ENCODE measurements at regions not wholly inside any gene's neighbourhood (a gene's known extent, or its start where the extent isn't known, plus 50 kb on each side); places are given as distances from the start of the nearest gene placed in this dataset.

DNA sequence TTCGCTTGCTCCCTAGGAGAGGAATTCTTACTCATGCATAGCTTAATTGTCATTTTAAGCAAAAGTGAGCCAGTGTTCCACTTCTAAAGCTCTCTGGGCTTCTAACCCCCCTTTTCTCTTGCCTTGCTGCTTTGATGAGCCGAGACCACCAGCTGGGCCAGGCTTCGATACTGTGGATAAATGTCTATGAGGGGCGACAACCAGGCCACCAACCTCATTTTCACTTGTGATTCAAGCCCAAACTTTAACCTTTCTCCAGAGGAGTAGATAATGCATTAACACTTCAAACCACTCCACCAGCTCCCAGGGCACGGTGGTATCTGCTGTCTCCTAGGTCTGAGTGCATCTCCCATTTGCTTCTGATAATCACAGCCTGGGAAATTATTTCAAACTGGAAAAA lies 205.6 kb downstream of the PSAT1 start:
- no peak for DNase-seq (ENCODE audit: low read depth)

DNA sequence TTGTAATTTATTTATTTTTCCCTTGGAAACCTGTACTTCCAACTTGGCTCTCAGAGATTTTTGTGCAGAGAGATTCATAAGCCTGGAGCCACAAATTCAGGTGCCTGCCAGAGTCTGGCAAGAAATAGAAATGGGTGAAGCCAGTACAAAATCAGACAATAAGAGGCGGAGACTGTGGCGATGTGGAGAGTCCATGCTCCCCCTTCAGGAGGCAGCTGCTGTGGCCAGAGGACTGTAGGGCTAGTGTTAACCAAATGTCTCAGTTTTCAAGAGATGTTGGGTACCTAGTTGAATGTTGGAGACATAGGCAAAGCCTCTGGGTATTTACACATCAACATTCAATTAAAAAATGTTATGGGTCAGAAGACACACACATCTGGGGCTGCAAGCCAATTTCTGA lies 208.6 kb downstream of the PSAT1 start:
- no peak for DNase-seq (ENCODE audit: low read depth)

DNA sequence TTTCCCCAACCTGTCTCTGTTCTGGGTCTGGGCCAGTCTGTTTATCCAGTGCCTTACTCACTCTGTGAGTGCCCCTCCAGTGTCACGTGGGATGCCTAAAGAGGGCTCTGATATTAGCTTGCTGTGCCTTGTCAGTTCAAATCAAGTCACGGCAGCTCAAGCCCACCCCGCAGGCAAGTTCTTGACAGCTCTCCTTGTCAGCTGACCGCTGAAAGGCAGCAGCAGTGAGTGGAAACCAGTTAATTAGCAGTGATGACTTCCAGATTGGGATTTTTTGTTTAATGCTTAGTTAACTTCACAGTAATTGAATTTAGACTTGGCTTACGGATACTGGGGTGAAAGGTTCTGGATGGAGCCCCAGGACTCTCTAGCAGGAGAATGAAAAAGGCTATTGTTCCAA lies 210.1 kb downstream of the PSAT1 start:
- DNase-seq (ENCODE audit: low read depth) = no peak

DNA sequence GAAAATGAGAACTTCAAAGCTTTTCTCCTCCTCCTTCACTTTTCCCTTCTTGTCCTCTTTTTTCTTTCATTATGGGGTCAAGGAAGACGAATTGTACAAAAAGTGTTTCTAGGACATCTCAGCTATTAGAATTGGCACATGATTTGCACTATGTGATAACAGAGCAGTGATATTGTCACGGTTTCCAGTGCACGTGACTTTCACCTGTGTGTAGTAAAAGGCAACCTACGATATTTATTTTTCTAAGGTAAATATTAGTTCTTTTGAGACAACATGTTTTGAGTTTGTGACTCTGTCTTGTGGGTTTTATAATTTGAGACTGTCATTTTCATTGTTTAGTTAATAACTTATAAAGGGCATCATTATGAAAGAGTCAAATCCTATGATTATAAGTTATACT lies 213.1 kb downstream of the PSAT1 start:
- DNase-seq (ENCODE audit: low read depth) = no peak

DNA sequence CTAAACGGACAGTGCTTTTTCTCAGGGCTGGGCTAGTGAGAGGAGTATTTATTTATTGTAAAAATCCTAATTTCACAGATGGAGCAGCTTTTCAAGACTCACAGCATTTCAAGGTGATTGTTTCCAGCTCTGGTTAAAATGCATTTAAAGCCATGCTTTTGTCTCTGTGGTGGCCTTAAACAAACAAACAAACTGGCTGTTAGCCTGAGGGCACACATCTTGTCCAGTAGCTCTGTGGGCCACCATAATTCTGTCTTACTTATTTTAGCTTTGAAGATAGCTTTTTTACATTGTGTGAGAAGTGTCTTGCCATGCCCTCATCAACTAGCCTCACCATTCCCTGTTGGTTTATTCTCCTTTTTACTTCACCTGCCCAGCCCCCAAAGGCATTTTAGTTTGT lies 218.2 kb downstream of the PSAT1 start:
- peak; percentile 7 for DNase-seq (ENCODE audit: low read depth)

DNA sequence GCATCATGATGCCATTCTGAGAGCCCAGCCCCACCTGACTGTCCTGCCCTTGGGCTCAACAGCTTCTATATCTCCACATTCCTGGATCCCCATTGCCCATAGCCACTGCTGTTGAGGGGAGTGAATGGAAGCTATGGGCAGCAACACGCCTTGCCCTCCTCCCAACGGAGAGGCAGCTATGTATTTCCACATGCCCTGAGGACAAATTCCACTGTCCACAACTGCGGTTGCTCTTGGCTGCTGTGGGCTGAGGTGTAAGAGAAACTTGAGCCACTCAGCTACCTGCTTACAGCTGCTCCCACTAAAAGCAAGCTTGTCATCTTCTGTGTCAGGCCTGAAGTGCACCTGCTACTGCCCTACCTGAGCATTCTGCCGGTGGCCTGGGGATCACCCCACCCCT lies 222.9 kb downstream of the PSAT1 start:
- peak; percentile 10 for DNase-seq (ENCODE audit: low read depth)

DNA sequence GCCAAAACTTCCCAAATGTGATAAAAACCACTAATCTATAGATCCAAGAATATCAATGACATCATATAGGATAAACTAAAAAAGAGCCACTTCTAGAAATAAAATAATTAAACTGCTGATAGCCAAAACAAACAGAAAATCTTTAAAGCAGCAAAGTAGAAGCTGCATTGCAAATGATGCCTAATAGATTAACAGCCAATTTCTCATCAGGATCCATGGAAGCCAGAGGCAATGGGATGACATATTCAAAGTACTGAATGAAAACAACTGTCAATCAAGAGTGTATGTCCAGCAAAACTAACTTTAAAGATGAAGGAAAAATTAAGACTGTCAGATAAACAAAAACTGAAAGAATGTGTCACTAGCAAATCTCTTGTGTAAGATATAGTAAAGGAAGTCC lies 224.8 kb downstream of the PSAT1 start:
- DNase-seq (ENCODE audit: low read depth) = no peak

DNA sequence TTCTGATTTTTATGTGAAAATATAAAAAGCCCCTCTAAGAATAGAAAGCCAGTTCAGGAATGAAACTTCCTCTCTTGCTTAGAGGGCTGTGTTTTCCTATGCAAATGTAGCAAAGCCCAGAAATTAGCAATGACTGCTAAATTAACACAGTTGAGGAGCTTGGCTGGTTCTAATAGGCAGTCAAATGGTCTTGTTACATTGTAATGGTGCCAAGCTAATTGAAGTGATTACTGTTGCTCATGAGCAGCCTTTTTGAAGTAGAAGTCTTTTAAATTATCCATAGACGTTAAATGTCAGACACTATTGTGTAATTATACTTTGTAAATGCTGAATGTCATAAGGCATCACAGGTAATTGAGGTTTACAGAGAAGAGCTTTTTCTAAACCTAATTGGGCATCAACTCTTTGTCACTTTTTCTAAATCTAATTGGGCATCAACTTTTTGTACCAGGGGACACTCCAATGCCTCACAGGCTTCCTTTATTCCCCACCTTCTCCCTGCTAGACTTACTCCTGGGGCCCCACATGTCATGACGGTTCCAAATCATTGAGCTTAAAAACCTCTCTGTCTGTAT lies 229.1 kb downstream of the PSAT1 start:
- no peak for DNase-seq (ENCODE audit: low read depth)

DNA sequence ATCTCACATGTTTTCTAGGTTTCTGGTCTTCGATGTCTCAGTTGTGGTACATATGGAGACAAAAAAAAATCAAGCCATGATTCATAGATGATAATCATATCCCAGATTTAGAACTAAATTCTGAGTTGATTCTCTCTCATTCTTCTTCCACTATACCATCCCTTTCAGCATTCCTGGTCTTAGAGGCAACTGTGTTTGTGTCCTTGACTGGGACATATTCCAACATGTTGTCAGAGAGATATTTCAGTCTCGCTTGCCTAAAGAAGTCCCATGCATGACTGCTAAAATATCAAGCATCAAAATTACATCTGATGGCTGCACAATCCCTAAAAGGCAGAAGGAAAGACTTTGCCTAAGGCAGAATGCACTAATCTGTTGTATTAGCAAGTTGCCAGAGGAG lies 236.6 kb downstream of the PSAT1 start:
- DNase-seq (ENCODE audit: low read depth) = no peak

DNA sequence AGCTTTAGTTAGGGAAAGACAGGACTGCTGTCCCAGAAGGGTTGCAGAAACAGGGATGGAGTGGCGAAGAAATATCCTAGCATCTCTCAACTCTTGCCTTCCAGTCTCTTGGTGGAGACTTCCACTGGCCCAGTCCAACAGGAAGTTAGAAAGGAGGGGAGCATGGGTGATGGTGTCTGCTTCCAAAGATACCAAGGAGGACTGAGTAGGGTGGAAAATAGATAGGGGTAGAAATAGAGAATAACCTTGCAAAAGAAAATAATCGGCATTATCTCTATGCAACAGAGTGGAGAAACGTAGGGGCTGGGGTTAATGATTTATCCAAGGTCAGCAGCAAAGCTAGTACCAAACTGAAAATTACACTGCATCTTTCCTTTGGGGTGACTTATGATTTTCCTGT lies 242.3 kb downstream of the PSAT1 start:
- DNase-seq (ENCODE audit: low read depth) = no peak

DNA sequence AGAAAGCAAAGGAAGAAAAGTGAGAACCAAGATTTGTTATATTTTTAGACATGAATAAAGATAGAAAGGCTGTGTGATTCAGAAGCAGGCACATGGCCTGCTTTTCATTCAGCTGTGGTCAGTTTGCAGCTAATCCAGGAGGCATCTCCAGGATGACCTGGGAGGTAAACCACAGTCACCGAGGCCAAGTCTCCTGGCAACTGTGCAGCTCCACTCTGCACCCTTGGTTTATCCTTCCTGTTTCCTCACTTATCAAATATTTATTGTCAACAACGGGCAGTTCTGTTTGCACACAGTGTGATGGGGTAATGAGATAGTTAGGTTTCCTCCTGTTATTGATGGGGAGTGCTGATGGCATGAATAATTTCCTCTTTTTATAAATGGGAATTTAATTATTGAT lies 243.0 kb downstream of the PSAT1 start:
- DNase-seq (ENCODE audit: low read depth) = peak; percentile 90

DNA sequence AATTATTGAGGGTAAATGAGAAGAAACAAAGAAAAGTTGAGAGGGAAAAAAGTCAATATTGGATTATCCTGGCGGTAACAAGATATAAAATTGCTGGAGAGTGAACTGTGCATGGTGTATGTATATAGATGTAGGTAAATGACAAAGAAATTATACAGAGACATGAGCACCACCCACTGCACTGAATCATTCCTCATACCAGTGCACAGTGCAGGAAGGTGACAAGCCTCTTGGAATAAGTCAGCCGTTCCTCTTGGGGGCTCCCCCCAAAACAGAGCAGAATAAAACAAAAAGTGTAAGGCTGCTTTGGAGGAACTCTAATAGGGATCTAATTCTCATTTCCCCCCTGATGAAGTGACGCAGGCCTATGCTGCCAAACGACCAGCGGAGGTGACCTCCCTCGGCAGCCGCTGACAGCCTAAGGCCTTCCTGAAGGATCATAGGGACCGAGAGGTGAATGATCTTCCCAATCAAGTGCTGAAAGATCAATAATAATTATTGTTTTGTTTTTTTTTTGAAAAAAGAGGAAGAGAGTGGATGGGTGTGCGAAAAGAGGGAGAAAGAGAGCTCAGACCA lies 245.0 kb downstream of the PSAT1 start:
- DNase-seq (ENCODE audit: low read depth) = peak; percentile 31

DNA sequence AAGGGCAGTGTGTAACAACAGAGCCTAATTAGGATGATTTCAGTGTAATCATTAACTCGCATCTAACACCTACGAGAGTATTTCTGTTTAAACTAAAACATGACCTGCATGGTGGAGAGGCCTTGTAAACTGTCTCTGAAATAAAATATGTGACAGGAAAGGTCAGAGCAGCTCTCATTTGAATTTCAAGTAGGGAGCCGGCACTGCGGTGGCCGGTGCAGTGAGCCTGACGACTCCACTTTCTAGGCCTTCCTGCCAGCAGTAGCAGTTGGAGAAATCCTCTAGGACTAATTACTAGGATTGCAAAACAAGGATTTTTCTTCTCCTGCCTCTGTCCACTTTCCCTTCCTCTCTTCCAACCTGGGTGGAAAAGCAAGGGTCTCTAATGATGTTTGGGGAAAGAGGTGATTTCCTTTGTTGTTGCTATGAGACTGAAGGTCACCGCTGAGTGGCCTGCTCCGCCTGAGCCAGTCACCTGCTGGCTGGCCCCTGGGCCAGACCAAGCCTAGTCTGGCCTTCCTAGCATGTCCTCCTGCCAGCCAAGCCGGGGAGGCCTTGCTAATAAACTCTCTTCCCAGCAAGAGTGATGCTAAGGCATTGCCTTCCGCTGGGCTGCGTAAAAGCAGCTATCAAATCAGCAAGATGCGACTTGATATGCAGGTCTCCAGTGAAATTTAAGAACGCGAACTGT lies 245.7 kb downstream of the PSAT1 start:
- no peak for DNase-seq (ENCODE audit: low read depth)

DNA sequence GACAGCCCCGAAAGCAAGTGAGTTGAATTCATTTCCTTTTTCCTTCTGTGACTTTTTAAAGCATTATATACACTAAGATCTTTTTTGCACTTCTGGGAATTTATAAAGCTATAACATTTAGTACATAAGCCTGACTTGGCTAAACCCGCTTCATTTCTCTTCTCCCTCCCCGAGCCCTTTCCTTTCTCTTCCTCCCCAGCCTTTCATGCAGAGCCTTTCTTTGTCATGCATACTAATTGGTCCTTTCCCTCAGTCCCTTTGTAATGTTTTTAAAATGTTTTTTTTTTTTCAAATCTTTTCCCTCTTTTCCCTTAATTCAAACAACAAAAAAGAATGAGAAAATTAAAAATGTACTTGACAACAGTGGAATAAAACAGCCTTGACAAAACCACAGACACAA lies 246.4 kb downstream of the PSAT1 start:
- DNase-seq (ENCODE audit: low read depth) = no peak

DNA sequence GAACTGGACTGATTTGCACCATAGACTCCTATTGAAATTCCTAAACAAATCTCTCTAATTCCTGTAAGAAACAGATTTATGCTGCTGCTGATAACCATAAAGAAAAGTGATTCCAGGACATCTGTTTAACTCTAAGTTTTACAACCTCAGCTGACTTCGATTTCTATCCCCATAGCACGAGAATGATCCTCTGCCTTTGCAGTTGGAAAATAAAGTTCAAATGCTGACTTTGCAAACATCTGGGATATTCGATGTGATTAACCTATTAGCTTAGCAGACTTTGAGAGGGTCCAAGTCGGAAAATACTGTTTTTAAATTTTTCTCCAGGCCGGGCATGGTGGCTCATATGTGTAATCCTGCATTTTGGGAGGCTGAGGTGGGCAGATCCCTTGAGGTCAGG lies 247.3 kb downstream of the PSAT1 start:
- no peak for DNase-seq (ENCODE audit: low read depth)

DNA sequence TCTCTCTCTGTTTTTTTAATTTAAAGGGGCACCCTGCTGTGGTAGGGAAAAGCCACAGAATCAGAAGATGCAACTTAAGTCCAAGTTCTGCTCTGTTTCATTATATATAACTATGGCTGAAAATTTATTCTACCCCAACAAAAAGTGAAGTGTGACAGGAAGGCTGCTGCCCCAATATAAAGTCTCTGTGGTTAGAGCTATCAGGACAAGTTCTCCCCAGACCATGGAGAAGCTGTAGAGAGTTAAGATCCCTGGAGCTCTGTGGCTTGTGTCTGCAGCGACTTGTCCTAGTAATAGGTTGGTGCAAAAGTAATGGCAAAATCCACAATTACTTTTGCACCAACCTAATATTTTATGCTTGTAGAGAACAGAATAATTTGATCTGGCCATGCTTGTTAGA lies 250.9 kb downstream of the PSAT1 start:
- DNase-seq (ENCODE audit: low read depth) = no peak

DNA sequence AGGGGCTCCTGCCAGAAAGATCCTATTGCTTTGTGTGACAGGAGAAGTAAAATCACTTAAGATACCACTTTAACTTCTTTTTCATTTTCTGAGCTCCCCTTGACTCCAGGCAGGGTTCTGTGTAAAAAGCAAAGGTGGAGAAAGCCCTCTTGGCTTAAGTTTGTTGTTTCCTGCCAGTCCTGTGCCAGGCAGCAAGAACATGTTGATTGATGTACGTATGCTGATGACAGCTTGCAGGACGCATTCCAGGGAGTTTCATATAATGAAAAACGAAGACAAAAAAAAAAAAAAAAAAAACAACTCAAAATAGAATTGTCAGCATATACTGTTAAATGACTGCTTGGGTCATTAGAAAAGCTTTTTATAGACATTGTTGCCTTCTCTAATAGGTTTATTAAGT lies 251.7 kb downstream of the PSAT1 start:
- DNase-seq (ENCODE audit: low read depth) = no peak

DNA sequence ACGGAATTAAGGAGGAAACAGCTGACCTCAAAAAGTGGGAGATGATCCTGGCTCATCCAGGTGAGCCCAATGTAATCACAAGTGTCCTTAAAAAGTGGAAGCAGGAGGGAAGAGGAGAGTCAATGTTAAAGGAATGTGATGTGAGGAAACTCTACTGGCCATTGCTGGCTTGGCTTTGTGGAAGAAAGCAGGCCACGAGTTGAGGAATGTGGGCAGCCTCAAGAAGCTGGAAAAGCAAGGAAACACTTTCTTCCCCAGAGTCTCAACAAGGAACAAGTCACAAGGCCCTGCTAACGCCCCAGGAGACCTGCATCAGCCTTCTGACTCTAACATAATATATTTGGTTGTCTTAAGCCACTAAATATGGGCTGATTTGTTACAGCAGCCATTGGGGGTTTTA lies 252.8 kb downstream of the PSAT1 start:
- DNase-seq (ENCODE audit: low read depth) = no peak

DNA sequence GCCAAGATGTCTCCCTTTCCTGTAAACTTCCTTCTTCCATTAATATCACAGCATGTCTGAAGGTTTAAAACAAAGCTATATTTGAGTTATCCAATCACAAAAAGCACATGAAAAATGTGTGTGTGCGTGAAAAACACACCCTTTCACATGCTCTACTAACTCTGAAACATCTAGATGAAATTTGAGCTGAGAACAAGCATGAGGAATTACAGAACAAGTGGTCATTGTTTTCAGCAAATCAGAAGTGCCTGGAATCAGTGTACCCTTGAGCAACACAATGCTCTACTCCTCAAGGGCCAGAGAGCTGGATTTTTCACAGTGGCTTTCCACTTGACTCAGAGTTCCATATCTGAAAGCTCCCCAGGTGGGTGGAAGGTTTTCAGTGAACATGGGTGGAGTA lies 255.9 kb downstream of the PSAT1 start:
- DNase-seq (ENCODE audit: low read depth) = no peak

DNA sequence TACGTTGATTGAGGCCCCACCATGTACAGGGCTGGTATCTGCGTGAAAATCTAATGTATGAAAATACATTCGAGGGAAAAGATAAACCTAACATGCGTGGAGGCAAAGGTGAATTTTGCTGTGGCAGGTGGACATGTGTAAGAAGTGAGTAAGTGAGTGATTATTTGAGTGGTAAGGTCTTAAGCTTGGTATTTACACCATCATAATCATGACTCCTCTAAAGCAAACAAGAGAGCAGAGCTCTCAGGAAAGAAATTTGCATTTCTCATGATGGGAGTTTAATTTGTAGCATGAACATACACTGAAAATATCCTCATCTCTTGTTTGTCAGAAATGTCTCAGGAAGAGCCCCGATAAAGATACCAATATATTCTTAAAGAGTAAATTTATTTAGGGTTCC lies 260.6 kb downstream of the PSAT1 start:
- no peak for DNase-seq (ENCODE audit: low read depth)

DNA sequence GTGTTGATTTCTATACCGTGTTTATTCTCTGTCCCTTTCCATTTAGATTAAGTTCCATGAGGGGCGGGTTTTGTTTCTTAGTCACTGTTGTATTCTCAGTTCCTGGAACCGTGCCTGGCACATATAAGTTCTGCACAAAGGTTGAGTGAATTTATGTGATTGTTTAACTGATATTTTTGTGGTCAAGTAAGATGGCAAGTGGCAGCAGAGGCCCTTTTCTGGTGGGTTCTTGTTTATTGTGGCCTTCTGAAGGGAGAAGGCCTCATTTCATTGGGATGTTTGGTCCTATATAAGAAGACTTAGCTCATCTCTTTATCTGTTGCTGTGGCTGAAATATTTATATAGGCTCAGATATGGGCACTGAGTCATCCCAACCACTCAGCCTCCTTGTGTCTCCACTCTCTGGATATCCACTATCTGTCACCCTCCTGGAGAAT lies 262.5 kb downstream of the PSAT1 start:
- DNase-seq (ENCODE audit: low read depth) = peak; percentile 82

DNA sequence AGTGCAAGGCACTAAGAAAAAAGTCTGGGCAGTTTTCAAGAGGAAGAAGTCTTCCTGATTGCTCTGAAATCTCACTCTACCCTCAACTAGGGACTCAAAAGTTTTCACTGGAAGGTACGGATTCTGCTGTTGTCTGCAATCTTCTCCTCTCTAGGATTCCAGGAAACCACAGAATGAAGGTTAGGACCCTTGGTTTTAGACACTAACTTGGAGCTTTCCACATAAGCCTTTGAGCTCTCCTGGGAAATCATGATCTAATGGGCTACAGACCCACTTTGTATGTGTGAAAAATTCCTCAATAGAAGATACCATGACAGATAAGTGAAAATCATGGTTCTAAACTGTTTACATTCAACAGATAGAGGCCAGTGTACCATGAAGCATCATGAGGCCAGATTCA lies 265.1 kb downstream of the PSAT1 start:
- DNase-seq (ENCODE audit: low read depth) = no peak

DNA sequence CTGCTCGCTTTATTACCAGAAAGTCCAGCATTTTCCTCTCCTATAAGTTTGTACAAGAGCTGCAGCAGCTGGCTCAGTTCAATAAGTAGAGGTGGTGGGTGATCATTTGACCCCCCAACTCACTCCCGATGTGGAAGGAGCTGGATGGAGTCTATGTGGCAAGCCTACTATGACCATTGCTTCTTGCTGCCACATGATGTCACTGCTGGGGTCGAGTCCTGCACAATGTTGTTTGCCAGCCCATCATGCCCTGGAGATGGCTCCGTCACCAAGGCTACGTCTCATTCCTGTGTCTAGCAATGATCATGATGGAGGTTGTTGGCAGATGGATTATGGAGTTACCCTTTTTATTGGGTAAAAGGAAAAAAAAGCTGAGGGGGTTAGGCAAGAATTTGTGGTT lies 266.3 kb downstream of the PSAT1 start:
- DNase-seq (ENCODE audit: low read depth) = no peak

DNA sequence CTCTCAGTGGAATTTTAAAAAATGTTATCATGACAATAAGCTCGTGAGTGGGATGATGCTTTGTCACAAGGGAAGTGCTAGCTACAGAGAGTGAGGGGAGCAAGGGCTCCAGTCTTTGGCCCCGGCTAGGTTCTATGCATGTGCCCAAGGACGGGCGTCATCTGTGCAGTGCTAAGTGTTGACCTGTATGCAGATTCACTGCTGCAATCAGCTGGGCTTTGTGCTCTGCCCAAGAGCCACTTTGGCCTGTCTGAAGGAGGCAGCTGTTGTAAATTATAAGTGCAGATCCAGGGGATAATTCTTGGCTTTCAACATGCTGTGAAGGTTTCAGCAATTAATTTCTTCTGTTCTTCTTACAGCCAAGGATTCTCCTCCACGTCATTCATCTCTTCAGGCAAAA lies 268.6 kb downstream of the PSAT1 start:
- DNase-seq (ENCODE audit: low read depth) = no peak
